GM12878 (cell line): ENCODE measurements at regions not wholly inside any gene's neighbourhood (a gene's known extent, or its start where the extent isn't known, plus 50 kb on each side); places are given as distances from the start of the nearest gene placed in this dataset.
A peak's percentile ranks its signal among the peaks of the same experiment; 100 is the strongest.

Source experiments
- BCL11A ChIP-seq: IDR thresholded peaks from 2 replicates; pipeline ENCODE4 v1.6.1; 2011; ENCODE audit warnings: low read depth, low read length
- EZH2 ChIP-seq: IDR thresholded peaks from 2 replicates; pipeline ENCODE4 v1.6.1; 2012; ENCODE audit warnings: low read depth, mild to moderate bottlenecking, control low read depth, inconsistent platforms, low read length, borderline replicate concordance; ENCODE audit not compliant: control insufficient read depth
- FOXK2 ChIP-seq: fragments of 450-650 bp; IDR thresholded peaks from 2 replicates; pipeline ENCODE4 v1.6.1; 2017; ENCODE audit warnings: mild to moderate bottlenecking, moderate library complexity
- HDGF ChIP-seq: fragments of 450-650 bp; IDR thresholded peaks from 2 replicates; pipeline ENCODE4 v1.6.1; 2016; ENCODE audit warnings: antibody characterized with exemption
- JUNB ChIP-seq: IDR thresholded peaks from 2 replicates; pipeline ENCODE4 v1.6.1; 2016; ENCODE audit warnings: antibody characterized with exemption, mild to moderate bottlenecking
- KDM1A ChIP-seq: fragments of 200-600 bp; sonication (generic); IDR thresholded peaks from 2 replicates; pipeline ENCODE4 v1.6.1; 2016; ENCODE audit warnings: borderline replicate concordance
- PKNOX1 ChIP-seq: fragments of 450-650 bp; IDR thresholded peaks from 2 replicates; pipeline ENCODE4 v1.6.1; 2016; ENCODE audit warnings: mild to moderate bottlenecking
- POLR2AphosphoS2 ChIP-seq: IDR thresholded peaks from 2 replicates; pipeline ENCODE4 v1.6.1; 2011; ENCODE audit warnings: low read depth, mild to moderate bottlenecking, low read length, improper control_type of control experiment, moderate library complexity
- RELB ChIP-seq: fragments of 450-650 bp; IDR thresholded peaks from 2 replicates; pipeline ENCODE4 v1.6.1; 2017; ENCODE audit warnings: low read depth, mild to moderate bottlenecking, moderate library complexity
- RUNX3 ChIP-seq: IDR thresholded peaks from 2 replicates; pipeline ENCODE4 v1.6.1; 2012; ENCODE audit warnings: low read length, inconsistent platforms
- SMC3 ChIP-seq: IDR thresholded peaks from 2 replicates; pipeline ENCODE4 v1.6.1; 2011; ENCODE audit warnings: low read length, improper control_type of control experiment, borderline replicate concordance
- SP1 ChIP-seq: IDR thresholded peaks from one replicate; pipeline ENCODE4 v1.6.1; 2011; ENCODE audit warnings: low read depth, low read length
- SRF ChIP-seq, 2 experiments: IDR thresholded peaks; 2 replicates each; pipeline ENCODE4 v1.6.1; 2011; ENCODE audit warnings: low read depth in 2 of 2, low read length in 2 of 2, mild to moderate bottlenecking in 1 of 2, moderate library complexity in 1 of 2
- STAT1 ChIP-seq: fragments of 450-650 bp; conservative IDR thresholded peaks from 2 replicates; pipeline ENCODE4 v1.6.1; 2014; ENCODE audit warnings: antibody characterized with exemption, mild to moderate bottlenecking
- TCF3 ChIP-seq: IDR thresholded peaks from 2 replicates; pipeline ENCODE4 v1.6.1; 2012; ENCODE audit warnings: low read depth, mild to moderate bottlenecking, low read length, borderline replicate concordance; ENCODE audit not compliant: insufficient read depth
- ZNF207 ChIP-seq: fragments of 450-650 bp; IDR thresholded peaks from 2 replicates; pipeline ENCODE4 v1.6.1; 2014; ENCODE audit warnings: antibody characterized with exemption, mild to moderate bottlenecking, borderline replicate concordance
- ZNF384 ChIP-seq: IDR thresholded peaks from 2 replicates; pipeline ENCODE4 v1.6.1; 2012; ENCODE audit warnings: low read depth, mild to moderate bottlenecking, low read length, improper control_type of control experiment, borderline replicate concordance
- TF ChIP-seq, protein P1 (sequence below): fragments of 450-650 bp; conservative IDR thresholded peaks from 2 replicates; pipeline ENCODE4 v1.6.1; 2017; ENCODE audit warnings: mild to moderate bottlenecking, moderate library complexity
- TF ChIP-seq, protein P2 (sequence below): fragments of 450-650 bp; IDR thresholded peaks from 2 replicates; pipeline ENCODE4 v1.6.1; 2016; ENCODE audit warnings: mild to moderate bottlenecking, moderate library complexity, borderline replicate concordance
- TF ChIP-seq, protein P3 (sequence below): IDR thresholded peaks from 2 replicates; pipeline ENCODE4 v1.6.1; 2011; ENCODE audit warnings: low read depth, mild to moderate bottlenecking, low read length, moderate library complexity, borderline replicate concordance; ENCODE audit errors: extremely low read depth

DNA sequence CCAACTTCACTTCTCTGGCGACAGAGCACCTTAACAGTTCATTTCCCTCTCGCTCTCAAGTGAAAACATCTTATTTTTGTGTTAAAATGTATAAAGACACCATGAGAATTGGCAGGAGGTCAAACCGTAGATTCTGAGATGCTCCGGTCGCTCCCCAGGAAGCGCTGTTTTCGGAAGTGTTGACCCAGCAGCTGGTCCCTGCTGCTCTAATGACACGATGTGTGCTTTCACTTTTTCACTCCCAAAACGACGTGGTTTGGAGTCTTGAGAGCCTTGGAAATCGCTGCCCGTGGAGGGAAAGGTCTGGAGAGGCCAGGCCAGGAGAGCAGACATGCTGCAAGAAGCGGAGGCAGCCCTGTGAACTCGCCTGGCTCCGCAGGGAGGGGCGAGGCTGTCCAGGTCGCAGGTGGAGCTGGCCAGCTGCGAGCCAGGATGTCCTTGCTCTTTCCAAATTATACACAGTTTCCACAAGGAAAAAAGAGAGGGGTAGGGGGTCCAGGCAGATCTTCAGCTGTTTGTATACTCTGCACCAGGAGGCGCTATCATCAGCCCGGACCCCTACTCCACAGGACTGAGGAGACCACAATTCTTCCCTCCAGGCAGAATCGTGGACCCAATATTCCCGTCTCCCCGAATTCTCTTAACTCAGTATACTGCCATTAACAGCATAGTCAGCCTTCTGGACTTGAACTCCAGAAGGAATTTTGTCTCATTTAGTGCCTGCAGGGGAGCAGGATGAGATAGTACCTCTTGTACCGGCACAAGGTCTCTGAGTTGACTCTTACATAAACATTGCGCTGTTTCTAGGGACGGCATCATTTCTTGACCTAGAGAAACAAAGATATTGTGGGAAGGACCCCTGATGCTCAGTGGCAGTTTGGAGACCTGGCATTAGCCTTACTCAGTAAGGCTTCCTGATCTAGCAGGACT, 248.6 kb upstream of the ANKRD55 start (continued):
- TF ChIP-seq, protein P1, sequence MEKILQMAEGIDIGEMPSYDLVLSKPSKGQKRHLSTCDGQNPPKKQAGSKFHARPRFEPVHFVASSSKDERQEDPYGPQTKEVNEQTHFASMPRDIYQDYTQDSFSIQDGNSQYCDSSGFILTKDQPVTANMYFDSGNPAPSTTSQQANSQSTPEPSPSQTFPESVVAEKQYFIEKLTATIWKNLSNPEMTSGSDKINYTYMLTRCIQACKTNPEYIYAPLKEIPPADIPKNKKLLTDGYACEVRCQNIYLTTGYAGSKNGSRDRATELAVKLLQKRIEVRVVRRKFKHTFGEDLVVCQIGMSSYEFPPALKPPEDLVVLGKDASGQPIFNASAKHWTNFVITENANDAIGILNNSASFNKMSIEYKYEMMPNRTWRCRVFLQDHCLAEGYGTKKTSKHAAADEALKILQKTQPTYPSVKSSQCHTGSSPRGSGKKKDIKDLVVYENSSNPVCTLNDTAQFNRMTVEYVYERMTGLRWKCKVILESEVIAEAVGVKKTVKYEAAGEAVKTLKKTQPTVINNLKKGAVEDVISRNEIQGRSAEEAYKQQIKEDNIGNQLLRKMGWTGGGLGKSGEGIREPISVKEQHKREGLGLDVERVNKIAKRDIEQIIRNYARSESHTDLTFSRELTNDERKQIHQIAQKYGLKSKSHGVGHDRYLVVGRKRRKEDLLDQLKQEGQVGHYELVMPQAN, result no peak
- no peak for TF ChIP-seq ZNF384
- no peak for TF ChIP-seq BCL11A
- TF ChIP-seq RELB, result no peak
- no peak for TF ChIP-seq EZH2
- no peak for TF ChIP-seq SP1
- TF ChIP-seq ZNF207, result no peak
- TF ChIP-seq STAT1, result no peak
- TF ChIP-seq, protein P2, sequence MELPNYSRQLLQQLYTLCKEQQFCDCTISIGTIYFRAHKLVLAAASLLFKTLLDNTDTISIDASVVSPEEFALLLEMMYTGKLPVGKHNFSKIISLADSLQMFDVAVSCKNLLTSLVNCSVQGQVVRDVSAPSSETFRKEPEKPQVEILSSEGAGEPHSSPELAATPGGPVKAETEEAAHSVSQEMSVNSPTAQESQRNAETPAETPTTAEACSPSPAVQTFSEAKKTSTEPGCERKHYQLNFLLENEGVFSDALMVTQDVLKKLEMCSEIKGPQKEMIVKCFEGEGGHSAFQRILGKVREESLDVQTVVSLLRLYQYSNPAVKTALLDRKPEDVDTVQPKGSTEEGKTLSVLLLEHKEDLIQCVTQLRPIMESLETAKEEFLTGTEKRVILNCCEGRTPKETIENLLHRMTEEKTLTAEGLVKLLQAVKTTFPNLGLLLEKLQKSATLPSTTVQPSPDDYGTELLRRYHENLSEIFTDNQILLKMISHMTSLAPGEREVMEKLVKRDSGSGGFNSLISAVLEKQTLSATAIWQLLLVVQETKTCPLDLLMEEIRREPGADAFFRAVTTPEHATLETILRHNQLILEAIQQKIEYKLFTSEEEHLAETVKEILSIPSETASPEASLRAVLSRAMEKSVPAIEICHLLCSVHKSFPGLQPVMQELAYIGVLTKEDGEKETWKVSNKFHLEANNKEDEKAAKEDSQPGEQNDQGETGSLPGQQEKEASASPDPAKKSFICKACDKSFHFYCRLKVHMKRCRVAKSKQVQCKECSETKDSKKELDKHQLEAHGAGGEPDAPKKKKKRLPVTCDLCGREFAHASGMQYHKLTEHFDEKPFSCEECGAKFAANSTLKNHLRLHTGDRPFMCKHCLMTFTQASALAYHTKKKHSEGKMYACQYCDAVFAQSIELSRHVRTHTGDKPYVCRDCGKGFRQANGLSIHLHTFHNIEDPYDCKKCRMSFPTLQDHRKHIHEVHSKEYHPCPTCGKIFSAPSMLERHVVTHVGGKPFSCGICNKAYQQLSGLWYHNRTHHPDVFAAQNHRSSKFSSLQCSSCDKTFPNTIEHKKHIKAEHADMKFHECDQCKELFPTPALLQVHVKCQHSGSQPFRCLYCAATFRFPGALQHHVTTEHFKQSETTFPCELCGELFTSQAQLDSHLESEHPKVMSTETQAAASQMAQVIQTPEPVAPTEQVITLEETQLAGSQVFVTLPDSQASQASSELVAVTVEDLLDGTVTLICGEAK, result 0 out of 2 replicates have a peak, but pooled peaks have one; percentile 30
- TF ChIP-seq SMC3, result peak; percentile 27; the same call in 1 of the 2 replicates
- TF ChIP-seq SRF (IDR thresholded peaks at IDR 0.05; ENCODE audit: low read depth in 2 of 2, low read length in 2 of 2), result no peak
- TF ChIP-seq, protein P3, sequence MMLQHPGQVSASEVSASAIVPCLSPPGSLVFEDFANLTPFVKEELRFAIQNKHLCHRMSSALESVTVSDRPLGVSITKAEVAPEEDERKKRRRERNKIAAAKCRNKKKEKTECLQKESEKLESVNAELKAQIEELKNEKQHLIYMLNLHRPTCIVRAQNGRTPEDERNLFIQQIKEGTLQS, result no peak
- no peak for TF ChIP-seq KDM1A
- TF ChIP-seq RUNX3, result no peak
- TF ChIP-seq POLR2AphosphoS2, result no peak
- TF ChIP-seq FOXK2, result no peak
- peak; percentile 52; the same call in 1 of the 2 replicates for TF ChIP-seq TCF3
- no peak for TF ChIP-seq PKNOX1
- no peak for TF ChIP-seq HDGF
- TF ChIP-seq JUNB, result no peak
- TF ChIP-seq, all 136 proteins: peak for 9
